Right lobe of liver (tissue), 6 donors: ENCODE measurements at regions not wholly inside any gene's neighbourhood (a gene's known extent, or its start where the extent isn't known, plus 50 kb on each side); places are given as distances from the start of the nearest gene placed in this dataset.
"Not testable (repeated sequence)": the region's sequence is repeated elsewhere in the genome, so short reads cannot be mapped to it uniquely, and the experiment has no call there.

Experiments used
- ATAC-seq, 4 donors: fragments of 200-7000 bp; cut with Tn5 transposase; one replicate each; pipeline ENCODE4 v1.9.1; 2020; ENCODE audit warnings: mild to moderate bottlenecking in 4 of 4, moderate library complexity in 4 of 4
- DNase-seq, 3 donors: peaks; one replicate each; pipeline ENCODE4 v3.0.0-alpha.2; 2020
- H3K27ac ChIP-seq, 3 donors: fragments of 200-600 bp; one replicate each; pipeline ENCODE4 v1.8.0; 2022
- H3K27me3 ChIP-seq, 2 donors: fragments of 200-600 bp; one replicate each; pipeline ENCODE4 v1.8.0; 2022
- H3K36me3 ChIP-seq, 4 donors: fragments of 200-600 bp; sonication (generic) in 1 of 4; one replicate each; pipeline versions ENCODE4 v1.5.1 to v1.8.0; 2017 to 2022; ENCODE audit warnings: control low read depth in 1 of 4
- H3K4me1 ChIP-seq, 4 donors: fragments of 200-600 bp; sonication (generic) in 1 of 4; one replicate each; pipeline versions ENCODE4 v1.5.1 to v1.8.0; 2017 to 2022; ENCODE audit warnings: control low read depth in 1 of 4
- H3K4me3 ChIP-seq, 3 donors: fragments of 200-600 bp; one replicate each; pipeline ENCODE4 v1.8.0; 2022
- H3K9me3 ChIP-seq, 4 donors: fragments of 200-600 bp; sonication (generic) in 1 of 4; one replicate each; pipeline versions ENCODE4 v1.5.1 to v1.8.0; 2017 to 2022; ENCODE audit warnings: control low read depth in 1 of 4
- CTCF ChIP-seq, 4 donors: fragments of 200-600 bp in 3 of 4; fragments of 450-650 bp in 1 of 4; IDR thresholded peaks; one replicate each; pipeline versions ENCODE4 v1.5.1 to v1.8.0; 2016 to 2022; ENCODE audit warnings: antibody characterized with exemption in 4 of 4, mild to moderate bottlenecking in 2 of 4
- POLR2A ChIP-seq: fragments of 450-650 bp; IDR thresholded peaks from one replicate; pipeline ENCODE4 v1.6.1; 2017; ENCODE audit warnings: antibody characterized with exemption, mild to moderate bottlenecking
- WGBS: methylation state at CpG from one replicate; pipeline ENCODE4 v1.1.6; 2018; ENCODE audit warnings: low coverage, low lambda C conversion rate; ENCODE audit not compliant: insufficient coverage; ENCODE audit errors: missing lambda C conversion rate; 5-methylcytosine and 5-hydroxymethylcytosine counted together
- intact Hi-C, 2 donors: fragments of 100-400 bp; cut with DNase I; formaldehyde crosslinking; loops; one replicate each; pipeline versions ENCODE4 v1.11.2 to v1.14.1; 2022
- donor health status: DM: no; HTN: yes; CAD: no.
- donor health status: DM: no; HTN: no; CAD: no.
- donor health status: DM: no; HTN: no; CAD: no.
- donor health status: DM: no; HTN: yes; CAD: no.
- donor health status: DM: no; HTN: yes; CAD: no.

- H3K9me3 ChIP-seq: no peaks in the 10 kb centered on the region
- no peaks in the 10 kb centered on the region for H3K27me3 ChIP-seq
- WGBS: 68% methylated on average over 2 of the region's 2 CpGs
- no peak overlapping the region for H3K27ac ChIP-seq
- H3K36me3 ChIP-seq: no peaks in the 10 kb centered on the region
- H3K4me1 ChIP-seq: no peaks in the 10 kb centered on the region
- H3K4me3 ChIP-seq: no peak overlapping the region
- intact Hi-C loops: no loop called here
- no peak for ATAC-seq
- DNase-seq: no peak
- no peak for TF ChIP-seq CTCF (IDR thresholded peaks at IDR 0.05)
- no peak for TF ChIP-seq POLR2A
Measured at GRCh38 chr16:82281544-82281943, 111.5 kb upstream of the MPHOSPH6 start.

GRCh38 chr16:82280867-82281266 is 110.8 kb upstream of the MPHOSPH6 start:
- no peak for TF ChIP-seq CTCF (IDR thresholded peaks at IDR 0.05)
- no peak for TF ChIP-seq POLR2A
- H3K4me1 ChIP-seq: no peaks in the 10 kb centered on the region
- no peak for DNase-seq
- no peaks in the 10 kb centered on the region for H3K36me3 ChIP-seq
- intact Hi-C loops: no loop called here
- no peaks in the 10 kb centered on the region for H3K27me3 ChIP-seq
- no peak for ATAC-seq
- no peak overlapping the region for H3K27ac ChIP-seq
- H3K9me3 ChIP-seq: no peaks in the 10 kb centered on the region
- WGBS: 100% methylated on average over 1 of the region's 1 CpG
- no peak overlapping the region for H3K4me3 ChIP-seq

GRCh38 chr16:82275349-82275748 is 105.3 kb upstream of the MPHOSPH6 start:
- H3K4me3 ChIP-seq, H3K9me3 ChIP-seq, intact Hi-C loops, DNase-seq, H3K4me1 ChIP-seq, H3K27me3 ChIP-seq, ATAC-seq, H3K27ac ChIP-seq, H3K36me3 ChIP-seq: not testable (repeated sequence)
- WGBS: 50% methylated on average over 3 of the region's 3 CpGs

- Histone ChIP-seq H3K27ac (no peak overlapping the region), H3K27me3 (no peaks in the 10 kb centered on the region), H3K36me3 (no peaks in the 10 kb centered on the region), H3K4me3 (no peak overlapping the region), H3K4me1 (no peaks in the 10 kb centered on the region), H3K9me3 (no peaks in the 10 kb centered on the region)
- DNase-seq (no peak), ATAC-seq (no peak)
- no peak for TF ChIP-seq CTCF (IDR thresholded peaks at IDR 0.05)
- no peak for TF ChIP-seq POLR2A
- intact Hi-C loops: no loop called here
- 83% methylated on average over 1 of the region's 1 CpG for WGBS
Measured at GRCh38 chr16:82271636-82272035, 101.6 kb upstream of the MPHOSPH6 start.

- H3K9me3 ChIP-seq, H3K36me3 ChIP-seq, DNase-seq, H3K27me3 ChIP-seq, H3K4me1 ChIP-seq, H3K4me3 ChIP-seq, H3K27ac ChIP-seq, ATAC-seq: not testable (repeated sequence)
- 27% methylated on average over 1 of the region's 1 CpG for WGBS
- intact Hi-C loops: loop anchor here (10.0 kb wide), 2 partner anchors 77 to 187 kb away; no protein-coding TSS in a partner anchor
Measured at GRCh38 chr16:82267675-82268074, 97.7 kb upstream of the MPHOSPH6 start.

- Histone ChIP-seq H3K27ac (no peak overlapping the region), H3K4me1 (peaks cover 0 to 7% (median 3%) of the 10 kb centered on the region in 4 donors), H3K36me3 (no peaks in the 10 kb centered on the region), H3K9me3 (no peaks in the 10 kb centered on the region), H3K27me3 (no peaks in the 10 kb centered on the region), H3K4me3 (no peak overlapping the region)
- TF ChIP-seq POLR2A: no peak
- no peak for TF ChIP-seq CTCF (IDR thresholded peaks at IDR 0.05)
- DNase-seq: no peak
- no peak for ATAC-seq
- intact Hi-C loops: loop anchor here (10.0 kb wide), 2 partner anchors 79 to 189 kb away; no protein-coding TSS in a partner anchor
- whole genome bisulfite sequencing: 22% methylated on average over 2 of the region's 2 CpGs
Measured at GRCh38 chr16:82265809-82266208, 95.8 kb upstream of the MPHOSPH6 start.
